H1 (cell line): ENCODE measurements at regions not wholly inside any gene's neighbourhood (a gene's known extent, or its start where the extent isn't known, plus 50 kb on each side); places are given as distances from the start of the nearest gene placed in this dataset.
A peak's percentile ranks its signal among the peaks of the same experiment; 100 is the strongest.

Experiments
- CTCF ChIA-PET: fragments of 300-600 bp; sonication (Branson Sonifier 250); formaldehyde crosslinking; loops from one replicate; lab custom pipeline; 2021; ENCODE audit not compliant: partially characterized antibody; lab: Charles Lee
- POLR2A ChIA-PET: fragments of 300-600 bp; sonication (Branson Sonifier 250); formaldehyde crosslinking; loops from one replicate; lab custom pipeline; 2021; ENCODE audit warnings: inconsistent platforms; ENCODE audit not compliant: partially characterized antibody; lab: Charles Lee
- DNase-seq, 2 experiments: peaks; one replicate each; pipeline versions ENCODE4 v3.0.0 to v3.0.0-alpha.2; 2010 to 2022; ENCODE audit warnings: low spot score in 2 of 2, low read depth in 1 of 2, mixed read lengths in 1 of 2
- FAIRE-seq: peaks from 2 replicates; lab custom pipeline; 2011; peaks lifted over from hg19 to GRCh38; lab: Jason Lieb, UNC
- H2AFZ ChIP-seq: 2 replicates; pipeline ENCODE4 v1.8.1; 2012; ENCODE audit warnings: low read length, inconsistent platforms
- H2AK5ac ChIP-seq: 2 replicates; pipeline ENCODE4 v1.6.1; 2013; ENCODE audit warnings: low read depth, low read length
- H2BK120ac ChIP-seq: replicated peaks from 2 replicates; pipeline ENCODE3; 2013; ENCODE audit warnings: low read depth, low read length, inconsistent platforms
- H2BK12ac ChIP-seq: 2 replicates; pipeline ENCODE4 v1.6.1; 2013; ENCODE audit warnings: low read depth, low read length
- H2BK15ac ChIP-seq: 2 replicates; pipeline ENCODE4 v1.6.1; 2013; ENCODE audit warnings: low read length
- H2BK20ac ChIP-seq: 2 replicates; pipeline ENCODE4 v1.6.1; 2013; ENCODE audit warnings: low read length
- H2BK5ac ChIP-seq: 2 replicates; pipeline ENCODE4 v1.6.1; 2013; ENCODE audit warnings: low read depth, low read length
- H3K14ac ChIP-seq: 2 replicates; pipeline ENCODE4 v1.6.1; 2013; ENCODE audit warnings: inconsistent platforms; ENCODE audit not compliant: insufficient read length
- H3K18ac ChIP-seq: 2 replicates; pipeline ENCODE4 v1.6.1; 2013; ENCODE audit warnings: low read length; ENCODE audit errors: extremely low read depth
- H3K23ac ChIP-seq: 2 replicates; pipeline ENCODE4 v1.6.1; 2013; ENCODE audit warnings: inconsistent platforms; ENCODE audit not compliant: insufficient read length
- H3K23me2 ChIP-seq: 2 replicates; pipeline ENCODE4 v1.6.1; 2013; ENCODE audit warnings: low read depth, low read length
- H3K27ac ChIP-seq: 2 replicates; pipeline ENCODE4 v1.6.1; 2011; ENCODE audit warnings: low read depth, low read length, inconsistent platforms
- H3K27me3 ChIP-seq, 4 experiments: replicated peaks in 1 of 4; 1 replicate in 1 of 4; 2 replicates in 3 of 4; pipeline versions ENCODE4 v1.6.1 to v1.8.1; 2011 to 2013; ENCODE audit warnings: low read length in 3 of 4, mild to moderate bottlenecking in 3 of 4, inconsistent platforms in 2 of 4, mixed read lengths in 2 of 4, moderate library complexity in 1 of 4; ENCODE audit not compliant: control insufficient read depth in 3 of 4, insufficient read depth in 3 of 4; ENCODE audit errors: extremely low read depth in 1 of 4
- H3K36me3 ChIP-seq, 4 experiments: 2 replicates each; pipeline versions ENCODE4 v1.6.1 to v1.8.1; 2011 to 2013; ENCODE audit warnings: mild to moderate bottlenecking in 4 of 4, low read length in 3 of 4, moderate library complexity in 2 of 4, control low read depth in 1 of 4, inconsistent platforms in 1 of 4; ENCODE audit not compliant: insufficient read depth in 4 of 4, control insufficient read depth in 2 of 4
- H3K4ac ChIP-seq: replicated peaks from 2 replicates; pipeline ENCODE3; 2013; ENCODE audit warnings: low read length, low read depth, mixed read lengths, inconsistent platforms; ENCODE audit not compliant: insufficient read length
- H3K4me1 ChIP-seq, 4 experiments: replicated peaks in 1 of 4; 1 replicate in 1 of 4; 2 replicates in 3 of 4; pipeline versions ENCODE4 v1.6.1 to v1.8.1; 2011 to 2013; ENCODE audit warnings: low read length in 3 of 4, inconsistent platforms in 2 of 4, mixed read lengths in 1 of 4; ENCODE audit not compliant: insufficient read depth in 4 of 4, control insufficient read depth in 3 of 4
- H3K4me2 ChIP-seq, 2 experiments: 2 replicates each; pipeline versions ENCODE4 v1.6.1 to v1.8.1; 2011 to 2013; ENCODE audit warnings: low read depth in 2 of 2, low read length in 2 of 2, control low read depth in 1 of 2, inconsistent platforms in 1 of 2, mild to moderate bottlenecking in 1 of 2; ENCODE audit not compliant: insufficient read depth in 1 of 2
- H3K4me3 ChIP-seq, 4 experiments: fragments of 200-600, 300-600 bp in 1 of 4; sonication (generic), shearing (Covaris generic), sonication (Bioruptor Twin) in 1 of 4; 2 replicates each; pipeline versions ENCODE4 v1.5.1 to v1.8.1; 2011 to 2016; ENCODE audit warnings: low read length in 4 of 4, low read depth in 3 of 4, control low read depth in 2 of 4, inconsistent platforms in 2 of 4, mild to moderate bottlenecking in 2 of 4, mixed read lengths in 1 of 4, moderate library complexity in 1 of 4; ENCODE audit not compliant: insufficient read depth in 2 of 4; ENCODE audit errors: extremely low read depth in 1 of 4
- H3K56ac ChIP-seq: replicated peaks from 2 replicates; pipeline ENCODE3; 2013; ENCODE audit warnings: low read depth, mild to moderate bottlenecking, mixed read lengths, low read length, inconsistent platforms; ENCODE audit not compliant: insufficient read length
- H3K79me1 ChIP-seq: 2 replicates; pipeline ENCODE4 v1.6.1; 2013; ENCODE audit warnings: low read depth, low read length, control low read depth
- H3K79me2 ChIP-seq, 2 experiments: 2 replicates each; pipeline versions ENCODE4 v1.6.1 to v1.8.1; 2012 to 2013; ENCODE audit warnings: low read length in 2 of 2, mild to moderate bottlenecking in 2 of 2, inconsistent platforms in 1 of 2; ENCODE audit not compliant: insufficient read depth in 2 of 2, control insufficient read depth in 1 of 2
- H3K9ac ChIP-seq, 4 experiments: replicated peaks in 1 of 4; 1 replicate in 1 of 4; 2 replicates in 3 of 4; pipeline versions ENCODE4 v1.6.1 to v1.8.1; 2011 to 2013; ENCODE audit warnings: low read depth in 3 of 4, low read length in 3 of 4, control low read depth in 2 of 4, mild to moderate bottlenecking in 2 of 4, moderate library complexity in 2 of 4, inconsistent platforms in 1 of 4; ENCODE audit errors: extremely low read depth in 1 of 4
- H3K9me3 ChIP-seq, 2 experiments: 2 replicates each; pipeline versions ENCODE4 v1.6.1 to v1.8.1; 2012 to 2013; ENCODE audit warnings: mild to moderate bottlenecking in 2 of 2, moderate library complexity in 2 of 2, control low read depth in 1 of 2, inconsistent platforms in 1 of 2, low read depth in 1 of 2, low read length in 1 of 2, mixed read lengths in 1 of 2; ENCODE audit not compliant: insufficient read depth in 2 of 2
- H4K20me1 ChIP-seq, 2 experiments: replicated peaks in 1 of 2; 2 replicates each; pipeline versions ENCODE3 to v1.8.1; 2011 to 2013; ENCODE audit warnings: inconsistent platforms in 2 of 2, low read length in 2 of 2, mild to moderate bottlenecking in 1 of 2; ENCODE audit not compliant: insufficient read depth in 2 of 2, control insufficient read depth in 1 of 2
- H4K5ac ChIP-seq: 2 replicates; pipeline ENCODE4 v1.6.1; 2013; ENCODE audit warnings: low read length, low read depth, mixed read lengths, inconsistent platforms; ENCODE audit not compliant: insufficient read length
- H4K8ac ChIP-seq: 2 replicates; pipeline ENCODE4 v1.8.0; 2013; ENCODE audit warnings: mild to moderate bottlenecking, moderate library complexity, low read length, inconsistent platforms; ENCODE audit not compliant: insufficient read depth; ENCODE audit errors: extremely low read depth
- H4K91ac ChIP-seq: replicated peaks from 2 replicates; pipeline ENCODE3; 2013; ENCODE audit warnings: low read length, mixed read lengths, inconsistent platforms; ENCODE audit not compliant: insufficient read length
- NANOG ChIP-seq: IDR thresholded peaks from 2 replicates; pipeline ENCODE4 v1.6.1; 2011; ENCODE audit warnings: low read length, low read depth, mild to moderate bottlenecking, inconsistent platforms; ENCODE audit not compliant: insufficient read depth, poor library complexity, severe bottlenecking
- YY1 ChIP-seq: IDR thresholded peaks from 2 replicates; pipeline ENCODE4 v1.6.1; 2011; ENCODE audit warnings: low read depth, mild to moderate bottlenecking, low read length
- WGBS, 2 experiments: shearing (Covaris generic) in 1 of 2; methylation state at CpG; one replicate each; pipeline versions ENCODE4 v1.1.6 to v1.1.7; 2013 to 2015; ENCODE audit warnings: low lambda C conversion rate in 2 of 2, mixed read lengths in 2 of 2, inconsistent platforms in 1 of 2, low coverage in 1 of 2, missing lambda C conversion rate in 1 of 2; ENCODE audit not compliant: insufficient replicate concordance in 2 of 2, insufficient coverage in 1 of 2, insufficient read length in 1 of 2; ENCODE audit errors: extremely low coverage in 1 of 2, missing lambda C conversion rate in 1 of 2; 5-methylcytosine and 5-hydroxymethylcytosine counted together

DNA sequence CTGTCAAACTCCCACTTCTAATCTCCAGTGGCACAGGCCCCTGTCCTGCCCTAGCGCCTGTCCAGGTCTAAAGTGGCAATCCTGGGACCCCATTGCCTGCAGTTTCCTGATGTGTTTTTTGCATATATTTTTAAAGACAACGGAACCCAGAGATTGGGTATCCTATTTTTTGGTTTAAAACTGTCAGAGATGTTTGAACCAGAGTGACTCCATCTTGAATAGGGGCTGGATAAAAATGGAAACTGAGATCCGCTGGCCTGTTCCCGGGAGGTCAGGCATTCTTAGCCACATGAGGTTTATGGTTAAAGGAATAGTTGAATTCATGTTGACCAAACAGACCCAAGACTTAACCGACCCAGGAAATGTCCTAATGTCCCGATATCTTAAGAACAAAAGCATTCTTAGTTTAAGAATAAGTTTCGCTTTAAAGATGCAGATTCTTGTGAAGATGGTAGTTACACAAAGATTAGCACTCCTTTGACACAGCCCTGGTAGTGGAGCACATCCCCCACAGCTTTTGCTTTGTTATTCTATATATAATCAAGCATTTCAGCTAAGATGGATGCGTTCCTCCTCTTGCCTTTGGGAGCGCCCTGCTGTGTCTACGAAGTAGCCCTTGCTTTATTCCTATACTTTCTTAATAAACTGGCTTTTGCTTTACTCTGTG lies 332.1 kb downstream of the UQCRFS1 start:
- no peaks in the 10 kb centered on the region for H4K20me1 ChIP-seq
- peak overlapping the region; percentile 98; the same call in 1 of the 2 replicates for H2BK12ac ChIP-seq
- FAIRE-seq (no peak), DNase-seq (peak in 1 of 2 experiments; percentile 51)
- H3K27ac ChIP-seq: no peak overlapping the region
- peak overlapping the region; percentile 94; the same call in 1 of the 2 replicates for H2BK5ac ChIP-seq
- H3K4me3 ChIP-seq: peak overlapping the region in 1 of 4 experiments; percentile 29; a peak in 1 of 8 replicates
- ChIA-PET POLR2A (no interaction called here), CTCF (interaction anchor here (0.7 to 6.5 kb wide), 4 partner anchors 145 to 247 kb away, joined by 3 to 79 read pairs (median 6); no protein-coding TSS in a partner anchor)
- H3K36me3 ChIP-seq: no peaks in the 10 kb centered on the region
- H3K79me2 ChIP-seq: no peaks in the 10 kb centered on the region
- peak overlapping the region; percentile 8; the same call in 1 of the 2 replicates for H2AK5ac ChIP-seq
- no peak overlapping the region for H3K4ac ChIP-seq
- no peaks in the 10 kb centered on the region for H3K79me1 ChIP-seq
- H3K27me3 ChIP-seq: no peaks in the 10 kb centered on the region; a peak in 1 of 7 replicates
- no peak overlapping the region for H3K9ac ChIP-seq
- peaks cover 7 to 24% (median 15%) of the 10 kb centered on the region in 4 experiments for H3K4me1 ChIP-seq
- H3K18ac ChIP-seq: no peak overlapping the region; the same call in 1 of the 2 replicates
- peak overlapping the region; percentile 6 to 19; a peak in 1 of 4 replicates for H3K4me2 ChIP-seq
- H2BK15ac ChIP-seq: no peak overlapping the region
- H2BK20ac ChIP-seq: no peak overlapping the region
- no peak overlapping the region for H4K5ac ChIP-seq
- no peak overlapping the region for H2AFZ ChIP-seq
- no peak overlapping the region for H3K56ac ChIP-seq
- peak overlapping the region; percentile 88 for H4K91ac ChIP-seq
- WGBS, 2 experiments: 25% methylated on average over 10 of the region's 10 CpGs; no CpG with 5 or more reads in 1 of the 2 experiments
- peak overlapping the region; percentile 25 for H2BK120ac ChIP-seq
- H4K8ac ChIP-seq: no peak overlapping the region
- H3K9me3 ChIP-seq: no peaks in the 10 kb centered on the region
- H3K14ac ChIP-seq: no peak overlapping the region
- H3K23ac ChIP-seq: no peak overlapping the region
- 0 out of 2 replicates have a peak, but pooled peaks cover 2% of the 10 kb centered on the region for H3K23me2 ChIP-seq
- 0 out of 2 replicates have a peak, but pooled peaks have one; percentile 34 for TF ChIP-seq YY1
- peak; percentile 80 for TF ChIP-seq NANOG
